Transverse colon (tissue), 3 donors: ENCODE measurements at regions not wholly inside any gene's neighbourhood (a gene's known extent, or its start where the extent isn't known, plus 50 kb on each side); places are given as distances from the start of the nearest gene placed in this dataset.

Source experiments
- CTCF ChIP-seq, 5 experiments: fragments of 200-600 bp in 3 of 5; fragments of 450-650 bp in 2 of 5; sonication (generic) in 3 of 5; IDR thresholded peaks; 1 replicate in 2 of 5; 2 replicates in 3 of 5; pipeline ENCODE4 v1.5.1; 2016 to 2017; ENCODE audit warnings: antibody characterized with exemption in 5 of 5, inconsistent platforms in 3 of 5, mild to moderate bottlenecking in 2 of 5, moderate library complexity in 1 of 5
- EP300 ChIP-seq: sonication (generic); formaldehyde crosslinking; IDR thresholded peaks from one replicate; pipeline ENCODE4 v1.6.1; 2017; ENCODE audit warnings: antibody characterized with exemption, low read depth
- POLR2A ChIP-seq: fragments of 450-650 bp; IDR thresholded peaks from one replicate; pipeline ENCODE4 v1.6.1; 2016; ENCODE audit warnings: antibody characterized with exemption, mild to moderate bottlenecking, moderate library complexity

DNA sequence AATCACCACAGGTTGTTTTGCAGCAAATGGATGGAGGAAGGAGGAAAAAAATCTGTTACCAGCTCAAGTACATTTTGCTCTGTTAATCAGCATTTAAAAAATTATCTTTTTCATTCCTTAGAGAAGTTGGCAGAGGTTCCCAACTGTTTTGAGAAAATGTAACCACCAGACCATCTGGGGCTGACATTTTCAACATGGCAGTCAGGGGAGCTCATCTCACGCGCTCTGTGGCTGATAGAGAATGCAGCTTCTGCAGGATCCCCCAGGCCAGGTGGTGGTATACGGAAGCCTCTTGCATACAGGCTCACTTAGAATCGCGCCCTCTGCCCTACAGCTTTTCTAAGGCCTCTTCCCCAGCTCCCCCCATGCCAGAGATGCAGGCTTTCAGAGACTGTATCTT is 68.0 kb upstream of the OPCML start:
- TF ChIP-seq CTCF (IDR thresholded peaks at IDR 0.05): no peak
- no peak for TF ChIP-seq POLR2A
- TF ChIP-seq EP300: no peak
